ENCODE measurements at regions not wholly inside any gene's neighbourhood (a gene's known extent, or its start where the extent isn't known, plus 50 kb on each side); places are given as distances from the start of the nearest gene placed in this dataset.
A peak's percentile ranks its signal among the peaks of the same experiment; 100 is the strongest.

DNA sequence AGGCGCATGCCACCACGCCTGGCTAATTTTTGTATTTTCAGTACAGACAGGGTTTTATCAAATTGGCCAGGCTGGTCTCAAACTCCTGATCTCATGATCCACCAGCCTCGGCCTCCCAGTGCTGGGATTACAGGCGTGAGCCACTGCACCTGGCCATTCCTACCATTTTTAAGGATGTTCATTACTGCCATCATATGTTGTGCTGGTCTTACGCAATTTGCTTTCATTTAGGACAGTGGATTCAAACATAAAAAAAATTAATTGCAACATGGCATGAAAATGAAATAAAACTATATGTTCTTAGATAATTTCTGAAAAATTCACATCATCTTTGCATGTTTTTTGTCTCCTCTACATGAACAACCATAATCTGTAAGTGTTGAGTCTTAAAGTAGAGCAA lies 527.7 kb downstream of the LTN1 start (continued):
- TF ChIP-seq, protein P1, sequence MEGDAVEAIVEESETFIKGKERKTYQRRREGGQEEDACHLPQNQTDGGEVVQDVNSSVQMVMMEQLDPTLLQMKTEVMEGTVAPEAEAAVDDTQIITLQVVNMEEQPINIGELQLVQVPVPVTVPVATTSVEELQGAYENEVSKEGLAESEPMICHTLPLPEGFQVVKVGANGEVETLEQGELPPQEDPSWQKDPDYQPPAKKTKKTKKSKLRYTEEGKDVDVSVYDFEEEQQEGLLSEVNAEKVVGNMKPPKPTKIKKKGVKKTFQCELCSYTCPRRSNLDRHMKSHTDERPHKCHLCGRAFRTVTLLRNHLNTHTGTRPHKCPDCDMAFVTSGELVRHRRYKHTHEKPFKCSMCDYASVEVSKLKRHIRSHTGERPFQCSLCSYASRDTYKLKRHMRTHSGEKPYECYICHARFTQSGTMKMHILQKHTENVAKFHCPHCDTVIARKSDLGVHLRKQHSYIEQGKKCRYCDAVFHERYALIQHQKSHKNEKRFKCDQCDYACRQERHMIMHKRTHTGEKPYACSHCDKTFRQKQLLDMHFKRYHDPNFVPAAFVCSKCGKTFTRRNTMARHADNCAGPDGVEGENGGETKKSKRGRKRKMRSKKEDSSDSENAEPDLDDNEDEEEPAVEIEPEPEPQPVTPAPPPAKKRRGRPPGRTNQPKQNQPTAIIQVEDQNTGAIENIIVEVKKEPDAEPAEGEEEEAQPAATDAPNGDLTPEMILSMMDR (conservative IDR thresholded peaks at IDR 0.05; ENCODE audit: low read depth in 2 of 2): no peak

DNA sequence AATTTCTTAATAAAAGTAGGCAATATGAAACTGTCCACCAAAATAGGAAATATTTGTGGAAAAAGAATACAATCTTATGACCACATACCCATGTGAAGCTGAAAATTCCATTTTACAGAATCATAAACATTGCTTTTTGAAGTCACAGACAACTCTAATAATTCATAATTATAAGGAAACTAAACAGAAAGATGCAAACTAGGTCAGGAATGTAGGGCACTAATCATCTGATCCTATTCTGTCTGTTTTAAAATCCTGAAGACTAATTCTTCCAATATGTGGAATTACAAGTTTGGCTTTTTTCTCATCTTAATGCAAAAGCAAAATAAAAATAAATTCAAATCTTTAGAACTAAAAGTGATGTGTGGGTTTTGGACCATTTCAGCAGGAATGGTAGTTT lies 528.6 kb downstream of the LTN1 start:
- Histone ChIP-seq H4K20me1 (replicated peaks; ENCODE audit: insufficient read depth) (no peaks in the 10 kb centered on the region), H3K27me3 (ENCODE audit: insufficient read depth) (no peaks in the 10 kb centered on the region), H3K36me3 (ENCODE audit: insufficient read depth) (no peaks in the 10 kb centered on the region), H3F3A (replicated peaks; ENCODE audit: low read depth) (no peaks in the 10 kb centered on the region), H3K4me3 (no peak overlapping the region), H3K4me2 (no peak overlapping the region), H2AFZ (no peak overlapping the region), H3K79me2 (replicated peaks; ENCODE audit: insufficient read depth) (no peaks in the 10 kb centered on the region), H3K27ac (ENCODE audit: low read depth) (no peak overlapping the region), H3K4me1 (ENCODE audit: insufficient read depth) (no peaks in the 10 kb centered on the region), H3K9me2 (ENCODE audit: insufficient read depth) (0 out of 2 replicates have a peak, but pooled peaks cover 2% of the 10 kb centered on the region)
- H3K27ac Mint-ChIP-seq: no peak overlapping the region
- H3K9me3 Mint-ChIP-seq: no peaks in the 10 kb centered on the region
- no peaks in the 10 kb centered on the region for H3K4me1 Mint-ChIP-seq
- H3K27me3 Mint-ChIP-seq (ENCODE audit: insufficient read depth, low read depth, poor library complexity): no peaks in the 10 kb centered on the region
- H3K4me3 Mint-ChIP-seq: no peak overlapping the region
- DNase-seq (ENCODE audit: low spot score): no peak
- ATAC-seq: no peak
- no peak for TF ChIP-seq CREB1 (CRISPR knock-in tag; IDR thresholded peaks at IDR 0.05; ENCODE audit: low read depth)
- peaks cover 2% of the 10 kb centered on the region; the same call in 1 of the 3 replicates for H3K36me3 Mint-ChIP-seq (ENCODE audit: low read depth)

DNA sequence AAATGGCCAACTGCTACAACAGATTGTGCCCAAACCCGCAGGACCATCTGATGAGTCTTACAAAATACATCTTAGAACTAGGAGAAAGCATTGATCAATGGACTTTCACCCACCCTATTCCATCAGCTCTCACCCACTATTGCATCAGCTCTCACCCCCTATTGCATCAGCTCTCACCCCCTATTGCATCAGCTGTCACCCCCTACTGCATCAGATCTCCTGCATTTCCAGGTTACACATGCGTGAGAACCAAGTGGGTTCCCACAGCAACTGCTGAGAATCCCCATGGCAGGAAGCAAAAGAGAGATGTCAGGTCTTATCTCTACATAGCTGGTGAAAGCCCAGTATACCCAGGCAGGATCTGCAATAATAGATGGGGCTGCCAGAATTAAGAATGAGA lies 533.5 kb downstream of the LTN1 start:
- Histone ChIP-seq H4K20me1 (replicated peaks; ENCODE audit: insufficient read depth) (no peaks in the 10 kb centered on the region), H3K79me2 (replicated peaks; ENCODE audit: insufficient read depth) (no peaks in the 10 kb centered on the region), H3K36me3 (ENCODE audit: insufficient read depth) (no peaks in the 10 kb centered on the region), H3K4me1 (ENCODE audit: insufficient read depth) (no peaks in the 10 kb centered on the region), H3K27me3 (ENCODE audit: insufficient read depth) (no peaks in the 10 kb centered on the region), H2AFZ (no peak overlapping the region), H3F3A (replicated peaks; ENCODE audit: low read depth) (no peaks in the 10 kb centered on the region), H3K4me2 (no peak overlapping the region), H3K9me2 (ENCODE audit: insufficient read depth) (peaks cover 21% of the 10 kb centered on the region; the same call in 1 of the 2 replicates), H3K4me3 (no peak overlapping the region), H3K27ac (ENCODE audit: low read depth) (no peak overlapping the region)
- Mint-ChIP-seq H3K36me3 (ENCODE audit: low read depth) (peaks cover 8% of the 10 kb centered on the region; the same call in 2 of the 3 replicates), H3K27ac (peak overlapping the region; percentile 92; the same call in 1 of the 2 replicates), H3K27me3 (ENCODE audit: insufficient read depth, low read depth, poor library complexity) (peaks cover 2% of the 10 kb centered on the region), H3K4me3 (no peak overlapping the region), H3K9me3 (no peaks in the 10 kb centered on the region), H3K4me1 (no peaks in the 10 kb centered on the region; the same call in 2 of the 3 replicates)
- DNase-seq (ENCODE audit: low spot score) (no peak), ATAC-seq (no peak)
- TF ChIP-seq POLR2AphosphoS5 (IDR thresholded peaks at IDR 0.05; ENCODE audit: low read depth) (no peak), EZH2 (IDR thresholded peaks at IDR 0.05; ENCODE audit: low read depth, unreplicated experiment) (no peak), STAT1 (IDR thresholded peaks at IDR 0.05; ENCODE audit: unreplicated experiment) (no peak), ZNF331 (CRISPR knock-in tag; IDR thresholded peaks at IDR 0.05; ENCODE audit: low read depth) (no peak), JUNB (IDR thresholded peaks at IDR 0.05; ENCODE audit: unreplicated experiment) (no peak)
- TF ChIP-seq, protein P2, sequence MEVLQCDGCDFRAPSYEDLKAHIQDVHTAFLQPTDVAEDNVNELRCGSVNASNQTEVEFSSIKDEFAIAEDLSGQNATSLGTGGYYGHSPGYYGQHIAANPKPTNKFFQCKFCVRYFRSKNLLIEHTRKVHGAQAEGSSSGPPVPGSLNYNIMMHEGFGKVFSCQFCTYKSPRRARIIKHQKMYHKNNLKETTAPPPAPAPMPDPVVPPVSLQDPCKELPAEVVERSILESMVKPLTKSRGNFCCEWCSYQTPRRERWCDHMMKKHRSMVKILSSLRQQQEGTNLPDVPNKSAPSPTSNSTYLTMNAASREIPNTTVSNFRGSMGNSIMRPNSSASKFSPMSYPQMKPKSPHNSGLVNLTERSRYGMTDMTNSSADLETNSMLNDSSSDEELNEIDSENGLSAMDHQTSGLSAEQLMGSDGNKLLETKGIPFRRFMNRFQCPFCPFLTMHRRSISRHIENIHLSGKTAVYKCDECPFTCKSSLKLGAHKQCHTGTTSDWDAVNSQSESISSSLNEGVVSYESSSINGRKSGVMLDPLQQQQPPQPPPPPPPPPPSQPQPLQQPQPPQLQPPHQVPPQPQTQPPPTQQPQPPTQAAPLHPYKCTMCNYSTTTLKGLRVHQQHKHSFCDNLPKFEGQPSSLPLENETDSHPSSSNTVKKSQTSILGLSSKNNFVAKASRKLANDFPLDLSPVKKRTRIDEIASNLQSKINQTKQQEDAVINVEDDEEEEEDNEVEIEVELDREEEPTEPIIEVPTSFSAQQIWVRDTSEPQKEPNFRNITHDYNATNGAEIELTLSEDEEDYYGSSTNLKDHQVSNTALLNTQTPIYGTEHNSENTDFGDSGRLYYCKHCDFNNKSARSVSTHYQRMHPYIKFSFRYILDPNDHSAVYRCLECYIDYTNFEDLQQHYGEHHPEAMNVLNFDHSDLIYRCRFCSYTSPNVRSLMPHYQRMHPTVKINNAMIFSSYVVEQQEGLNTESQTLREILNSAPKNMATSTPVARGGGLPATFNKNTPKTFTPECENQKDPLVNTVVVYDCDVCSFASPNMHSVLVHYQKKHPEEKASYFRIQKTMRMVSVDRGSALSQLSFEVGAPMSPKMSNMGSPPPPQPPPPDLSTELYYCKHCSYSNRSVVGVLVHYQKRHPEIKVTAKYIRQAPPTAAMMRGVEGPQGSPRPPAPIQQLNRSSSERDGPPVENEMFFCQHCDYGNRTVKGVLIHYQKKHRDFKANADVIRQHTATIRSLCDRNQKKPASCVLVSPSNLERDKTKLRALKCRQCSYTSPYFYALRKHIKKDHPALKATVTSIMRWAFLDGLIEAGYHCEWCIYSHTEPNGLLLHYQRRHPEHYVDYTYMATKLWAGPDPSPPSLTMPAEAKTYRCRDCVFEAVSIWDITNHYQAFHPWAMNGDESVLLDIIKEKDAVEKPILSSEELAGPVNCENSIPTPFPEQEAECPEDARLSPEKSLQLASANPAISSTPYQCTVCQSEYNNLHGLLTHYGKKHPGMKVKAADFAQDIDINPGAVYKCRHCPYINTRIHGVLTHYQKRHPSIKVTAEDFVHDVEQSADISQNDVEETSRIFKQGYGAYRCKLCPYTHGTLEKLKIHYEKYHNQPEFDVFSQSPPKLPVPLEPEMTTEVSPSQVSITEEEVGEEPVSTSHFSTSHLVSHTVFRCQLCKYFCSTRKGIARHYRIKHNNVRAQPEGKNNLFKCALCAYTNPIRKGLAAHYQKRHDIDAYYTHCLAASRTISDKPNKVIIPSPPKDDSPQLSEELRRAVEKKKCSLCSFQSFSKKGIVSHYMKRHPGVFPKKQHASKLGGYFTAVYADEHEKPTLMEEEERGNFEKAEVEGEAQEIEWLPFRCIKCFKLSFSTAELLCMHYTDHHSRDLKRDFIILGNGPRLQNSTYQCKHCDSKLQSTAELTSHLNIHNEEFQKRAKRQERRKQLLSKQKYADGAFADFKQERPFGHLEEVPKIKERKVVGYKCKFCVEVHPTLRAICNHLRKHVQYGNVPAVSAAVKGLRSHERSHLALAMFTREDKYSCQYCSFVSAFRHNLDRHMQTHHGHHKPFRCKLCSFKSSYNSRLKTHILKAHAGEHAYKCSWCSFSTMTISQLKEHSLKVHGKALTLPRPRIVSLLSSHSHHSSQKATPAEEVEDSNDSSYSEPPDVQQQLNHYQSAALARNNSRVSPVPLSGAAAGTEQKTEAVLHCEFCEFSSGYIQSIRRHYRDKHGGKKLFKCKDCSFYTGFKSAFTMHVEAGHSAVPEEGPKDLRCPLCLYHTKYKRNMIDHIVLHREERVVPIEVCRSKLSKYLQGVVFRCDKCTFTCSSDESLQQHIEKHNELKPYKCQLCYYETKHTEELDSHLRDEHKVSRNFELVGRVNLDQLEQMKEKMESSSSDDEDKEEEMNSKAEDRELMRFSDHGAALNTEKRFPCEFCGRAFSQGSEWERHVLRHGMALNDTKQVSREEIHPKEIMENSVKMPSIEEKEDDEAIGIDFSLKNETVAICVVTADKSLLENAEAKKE (CRISPR knock-in tag; IDR thresholded peaks at IDR 0.05): no peak
- TF ChIP-seq, protein P3, sequence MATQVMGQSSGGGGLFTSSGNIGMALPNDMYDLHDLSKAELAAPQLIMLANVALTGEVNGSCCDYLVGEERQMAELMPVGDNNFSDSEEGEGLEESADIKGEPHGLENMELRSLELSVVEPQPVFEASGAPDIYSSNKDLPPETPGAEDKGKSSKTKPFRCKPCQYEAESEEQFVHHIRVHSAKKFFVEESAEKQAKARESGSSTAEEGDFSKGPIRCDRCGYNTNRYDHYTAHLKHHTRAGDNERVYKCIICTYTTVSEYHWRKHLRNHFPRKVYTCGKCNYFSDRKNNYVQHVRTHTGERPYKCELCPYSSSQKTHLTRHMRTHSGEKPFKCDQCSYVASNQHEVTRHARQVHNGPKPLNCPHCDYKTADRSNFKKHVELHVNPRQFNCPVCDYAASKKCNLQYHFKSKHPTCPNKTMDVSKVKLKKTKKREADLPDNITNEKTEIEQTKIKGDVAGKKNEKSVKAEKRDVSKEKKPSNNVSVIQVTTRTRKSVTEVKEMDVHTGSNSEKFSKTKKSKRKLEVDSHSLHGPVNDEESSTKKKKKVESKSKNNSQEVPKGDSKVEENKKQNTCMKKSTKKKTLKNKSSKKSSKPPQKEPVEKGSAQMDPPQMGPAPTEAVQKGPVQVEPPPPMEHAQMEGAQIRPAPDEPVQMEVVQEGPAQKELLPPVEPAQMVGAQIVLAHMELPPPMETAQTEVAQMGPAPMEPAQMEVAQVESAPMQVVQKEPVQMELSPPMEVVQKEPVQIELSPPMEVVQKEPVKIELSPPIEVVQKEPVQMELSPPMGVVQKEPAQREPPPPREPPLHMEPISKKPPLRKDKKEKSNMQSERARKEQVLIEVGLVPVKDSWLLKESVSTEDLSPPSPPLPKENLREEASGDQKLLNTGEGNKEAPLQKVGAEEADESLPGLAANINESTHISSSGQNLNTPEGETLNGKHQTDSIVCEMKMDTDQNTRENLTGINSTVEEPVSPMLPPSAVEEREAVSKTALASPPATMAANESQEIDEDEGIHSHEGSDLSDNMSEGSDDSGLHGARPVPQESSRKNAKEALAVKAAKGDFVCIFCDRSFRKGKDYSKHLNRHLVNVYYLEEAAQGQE (IDR thresholded peaks at IDR 0.05; ENCODE audit: unreplicated experiment): no peak

All from GM23338 (cell line).